RCC 7860 (cell line): ENCODE measurements at regions not wholly inside any gene's neighbourhood (a gene's known extent, or its start where the extent isn't known, plus 50 kb on each side); places are given as distances from the start of the nearest gene placed in this dataset.
"Not testable (repeated sequence)": the region's sequence is repeated elsewhere in the genome, so short reads cannot be mapped to it uniquely, and the experiment has no call there.

Source experiments
- DNase-seq: peaks from one replicate; pipeline ENCODE4 v3.0.0-alpha.2; 2015; ENCODE audit warnings: low spot score
- FAIRE-seq: peaks from 2 replicates; lab custom pipeline; 2012; peaks lifted over from hg19 to GRCh38; lab: Jason Lieb, UNC

DNA sequence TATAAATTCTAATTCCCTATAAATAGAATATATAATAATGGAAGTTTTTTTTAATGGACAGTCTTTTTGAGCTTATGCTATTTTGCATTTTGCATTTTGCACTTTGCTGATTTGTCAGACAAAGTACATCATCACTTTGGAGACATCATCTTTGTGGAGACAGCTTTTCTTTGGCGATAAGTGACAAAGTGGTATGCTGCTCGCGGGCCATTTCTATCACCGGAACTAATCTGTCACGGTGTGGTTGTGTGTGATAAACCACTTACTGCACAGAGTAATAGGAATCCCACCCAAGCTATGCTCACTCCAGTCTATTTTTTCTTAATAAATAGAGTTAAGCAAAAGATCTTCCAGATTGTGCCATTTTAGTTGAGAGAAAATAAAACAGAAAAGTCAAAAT is 133.1 kb downstream of the MACIR start:
- no peak for DNase-seq
- FAIRE-seq: no peak

DNA sequence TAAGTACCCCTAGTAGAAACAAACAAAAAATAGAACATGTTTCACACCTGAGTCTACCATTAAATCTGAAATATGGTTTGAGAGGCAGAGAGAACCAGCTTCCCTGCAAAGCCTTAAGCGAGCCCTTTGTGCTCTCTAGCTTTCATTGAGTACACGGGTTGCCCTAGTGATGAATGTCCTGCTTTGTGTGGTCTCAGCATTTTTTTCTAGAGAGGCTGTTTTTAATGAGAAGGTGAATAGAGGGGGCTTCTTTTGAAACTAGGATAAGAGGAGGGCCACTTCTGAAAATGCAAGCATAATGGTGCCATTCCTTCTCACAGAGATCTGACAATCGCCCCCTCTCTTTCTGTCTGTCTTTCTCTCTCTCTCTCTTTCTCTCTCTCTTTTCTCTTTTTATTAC is 131.3 kb downstream of the MACIR start:
- DNase-seq: no peak
- FAIRE-seq: no peak

DNA sequence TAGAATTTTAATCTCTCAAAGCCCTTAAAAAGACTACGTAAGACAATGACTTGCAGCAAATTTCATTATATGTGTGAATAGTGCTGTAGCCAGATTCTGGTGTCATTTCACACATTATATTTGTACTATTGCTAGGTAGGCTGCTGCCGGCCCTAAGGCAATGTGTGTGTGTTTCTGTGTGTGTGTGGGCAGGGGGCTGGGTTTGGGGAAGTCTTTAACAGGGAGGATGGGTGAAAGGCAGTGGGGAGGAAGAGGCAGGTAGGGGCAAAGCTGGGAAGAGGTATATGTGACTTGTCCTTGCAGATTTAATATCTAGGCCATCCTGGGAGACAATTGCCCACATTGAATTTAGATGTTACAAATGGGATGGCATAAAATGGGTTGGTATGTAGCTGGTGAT is 130.8 kb downstream of the MACIR start:
- FAIRE-seq: no peak
- no peak for DNase-seq

DNA sequence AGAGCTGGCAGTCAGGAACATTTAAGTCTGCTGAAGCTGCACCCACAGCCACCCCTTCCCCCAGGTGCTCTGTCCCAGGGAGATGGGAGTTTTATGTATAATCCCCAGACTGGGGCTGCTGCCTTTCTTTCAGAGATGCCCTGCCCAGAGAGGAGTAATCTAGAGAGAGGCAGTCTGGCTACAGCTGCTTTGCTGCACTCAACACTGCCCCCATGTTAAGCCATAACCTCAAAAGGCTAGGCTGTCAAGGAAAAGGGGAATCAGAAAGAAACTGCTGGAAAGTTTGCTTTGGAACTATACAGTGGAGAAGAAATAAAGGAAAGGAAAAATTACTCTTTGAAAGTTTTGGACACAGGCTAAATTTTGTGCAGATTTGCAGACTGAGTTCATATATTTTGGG is 127.2 kb downstream of the MACIR start:
- DNase-seq: no peak
- no peak for FAIRE-seq

DNA sequence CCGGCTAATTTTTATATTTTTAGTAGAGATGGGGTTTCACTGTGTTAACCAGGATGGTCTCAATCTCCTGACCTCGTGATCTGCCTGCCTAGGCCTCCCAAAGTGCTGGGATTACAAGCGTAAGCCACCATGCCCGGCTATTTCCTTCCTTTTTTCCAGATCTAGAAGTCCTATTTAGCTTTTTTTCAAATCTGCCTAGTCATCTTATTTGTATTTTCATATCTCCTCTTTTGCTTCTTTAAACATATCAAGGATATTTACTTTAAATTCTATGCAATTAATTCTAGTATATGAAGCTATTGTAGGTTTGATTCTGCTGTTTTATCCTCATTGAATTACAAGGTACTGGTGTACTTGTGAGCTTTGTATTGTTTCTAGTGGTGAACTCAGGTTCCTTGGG is 119.1 kb downstream of the MACIR start:
- not testable (repeated sequence) for FAIRE-seq, DNase-seq

DNA sequence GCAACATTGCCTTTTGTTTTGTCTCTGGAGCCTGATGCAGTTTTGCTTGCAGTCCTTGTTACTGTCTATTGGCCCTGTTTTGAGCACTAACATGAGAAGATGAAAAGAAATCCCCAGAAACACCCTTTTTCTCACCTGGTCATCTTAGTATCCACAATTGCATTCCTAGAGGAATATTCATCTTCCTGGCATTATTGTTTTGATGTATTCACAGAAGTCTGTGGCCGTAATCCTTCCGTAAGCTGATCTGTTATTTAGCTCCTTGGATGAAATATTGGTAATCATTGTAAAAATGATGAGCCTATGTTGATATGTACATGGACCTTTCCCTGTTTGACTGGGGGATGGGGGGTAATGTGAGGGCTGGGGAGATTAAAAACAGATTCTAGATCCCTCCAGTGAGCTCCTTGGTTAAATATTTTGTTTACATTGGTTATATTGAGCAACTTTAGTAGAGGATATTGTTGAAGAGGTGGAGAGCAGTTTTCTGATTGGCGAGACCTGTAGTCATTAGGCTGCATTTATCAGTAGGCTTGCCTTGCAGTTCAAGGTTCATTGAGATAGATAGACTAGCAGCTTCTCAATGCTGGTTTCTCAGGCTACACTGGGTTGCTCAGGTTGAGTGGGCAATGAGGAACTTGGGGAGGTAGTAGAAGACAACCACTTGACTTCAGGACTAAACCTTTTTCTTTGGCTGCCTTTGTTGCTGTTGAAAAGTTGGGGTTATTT is 117.5 kb downstream of the MACIR start:
- FAIRE-seq (no peak), DNase-seq (no peak)

DNA sequence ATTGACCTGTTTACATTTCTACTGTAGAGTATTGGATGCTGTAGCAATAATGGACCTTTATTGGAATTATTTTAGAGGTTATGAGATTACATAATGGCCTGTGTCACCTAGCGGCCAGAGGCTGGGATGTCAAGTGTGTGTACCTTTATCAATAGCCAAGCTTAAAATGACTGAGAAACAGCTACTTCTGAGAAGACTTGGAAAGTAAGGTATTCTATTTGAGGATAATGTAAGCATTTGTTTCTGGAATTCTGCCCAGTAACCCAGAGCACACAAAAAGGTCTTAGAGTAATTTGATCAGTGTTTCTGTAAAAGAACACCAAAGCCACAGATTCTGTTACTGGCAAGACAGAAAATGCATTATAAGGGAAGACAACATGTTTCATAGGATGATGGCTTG is 116.8 kb downstream of the MACIR start:
- FAIRE-seq (no peak), DNase-seq (no peak)

DNA sequence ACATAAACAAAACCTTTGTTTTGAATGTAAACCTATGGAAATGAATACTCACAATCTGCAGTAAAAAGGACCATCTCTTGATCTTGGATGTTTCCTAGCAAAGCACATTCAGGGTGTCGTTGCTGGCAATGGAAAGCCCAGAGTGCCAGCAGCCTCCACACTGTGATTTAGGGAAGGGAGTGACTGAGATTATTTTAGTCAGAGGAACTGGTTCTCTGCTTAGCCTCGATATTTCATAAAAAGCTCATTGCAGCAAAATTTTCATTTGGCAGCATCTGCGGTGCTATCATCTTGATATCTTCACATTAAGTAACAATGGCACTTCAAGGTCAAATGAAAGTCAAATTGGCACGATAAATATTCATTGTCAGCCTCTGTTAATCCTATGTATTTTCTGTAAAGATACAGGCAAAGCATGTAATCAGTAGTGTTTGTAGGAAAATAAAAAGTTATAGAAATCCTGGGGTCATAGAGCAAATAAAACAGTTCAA is 116.0 kb downstream of the MACIR start:
- DNase-seq (no peak), FAIRE-seq (no peak)

DNA sequence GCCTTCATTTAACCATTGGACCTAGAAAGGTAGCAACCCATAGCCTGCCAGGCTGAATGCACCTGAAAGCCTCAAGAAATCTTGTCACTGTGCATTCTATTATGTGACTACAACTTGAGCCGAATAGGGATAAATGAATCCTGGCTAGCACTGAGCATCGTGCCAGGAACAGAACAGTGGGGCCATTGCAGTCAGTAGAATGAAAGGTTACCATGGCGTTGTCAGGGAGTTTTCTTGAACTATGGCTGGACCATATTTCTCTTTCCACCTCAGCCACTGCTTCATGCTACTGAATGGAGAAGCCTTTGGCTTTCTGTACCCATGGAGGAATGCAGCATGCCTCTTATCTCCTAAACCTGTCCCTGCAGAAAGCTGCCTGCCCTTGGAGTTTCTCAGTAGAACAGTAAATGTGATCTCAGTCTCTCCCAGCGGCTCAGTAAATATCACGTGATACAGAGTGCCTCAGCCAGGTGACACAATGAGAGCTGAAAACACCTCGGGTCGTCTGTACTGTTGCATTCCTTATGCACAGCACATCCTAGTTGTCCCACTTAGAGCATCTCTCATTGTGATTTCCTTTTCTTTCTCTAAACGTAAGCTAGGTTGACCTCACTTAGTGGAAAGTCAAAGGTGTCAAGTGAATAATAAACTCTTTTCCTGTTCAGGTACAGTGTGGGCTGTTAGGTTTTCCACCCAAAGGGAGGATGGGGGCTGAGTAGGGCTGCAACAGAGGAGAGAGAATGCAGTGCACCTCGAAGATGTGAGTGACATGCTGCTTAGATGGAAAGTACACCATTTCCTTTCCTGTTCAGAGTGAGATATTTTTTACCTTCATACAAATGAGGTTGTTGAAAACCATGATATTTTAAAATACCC is 115.3 kb downstream of the MACIR start:
- FAIRE-seq (no peak), DNase-seq (no peak)

DNA sequence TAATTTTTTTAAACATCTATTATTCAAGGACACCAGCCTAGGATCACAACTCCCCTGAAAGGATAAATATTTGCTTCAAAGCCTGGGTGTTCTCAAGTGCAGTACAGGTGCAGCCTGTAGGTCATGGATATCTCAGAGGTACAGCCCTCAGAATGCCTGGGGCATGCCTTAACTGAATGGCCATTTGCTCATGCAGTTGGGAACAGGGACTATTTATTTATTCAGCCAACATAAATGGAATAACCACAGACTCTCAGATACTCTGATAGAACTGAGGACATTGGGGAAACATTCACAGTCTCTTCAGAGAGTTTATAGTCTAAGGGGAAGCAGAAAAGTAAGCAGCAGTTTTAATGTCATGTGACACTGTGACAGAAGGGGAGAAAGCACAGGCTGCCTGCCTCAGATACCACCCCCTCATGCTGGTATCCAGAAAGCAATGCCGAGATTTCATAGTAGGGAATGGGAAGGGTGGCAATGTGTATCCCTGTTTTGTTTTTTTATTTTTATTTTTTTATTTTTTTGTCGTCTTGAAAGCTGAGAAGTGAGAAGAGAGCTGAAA is 112.6 kb downstream of the MACIR start:
- DNase-seq (no peak), FAIRE-seq (no peak)

DNA sequence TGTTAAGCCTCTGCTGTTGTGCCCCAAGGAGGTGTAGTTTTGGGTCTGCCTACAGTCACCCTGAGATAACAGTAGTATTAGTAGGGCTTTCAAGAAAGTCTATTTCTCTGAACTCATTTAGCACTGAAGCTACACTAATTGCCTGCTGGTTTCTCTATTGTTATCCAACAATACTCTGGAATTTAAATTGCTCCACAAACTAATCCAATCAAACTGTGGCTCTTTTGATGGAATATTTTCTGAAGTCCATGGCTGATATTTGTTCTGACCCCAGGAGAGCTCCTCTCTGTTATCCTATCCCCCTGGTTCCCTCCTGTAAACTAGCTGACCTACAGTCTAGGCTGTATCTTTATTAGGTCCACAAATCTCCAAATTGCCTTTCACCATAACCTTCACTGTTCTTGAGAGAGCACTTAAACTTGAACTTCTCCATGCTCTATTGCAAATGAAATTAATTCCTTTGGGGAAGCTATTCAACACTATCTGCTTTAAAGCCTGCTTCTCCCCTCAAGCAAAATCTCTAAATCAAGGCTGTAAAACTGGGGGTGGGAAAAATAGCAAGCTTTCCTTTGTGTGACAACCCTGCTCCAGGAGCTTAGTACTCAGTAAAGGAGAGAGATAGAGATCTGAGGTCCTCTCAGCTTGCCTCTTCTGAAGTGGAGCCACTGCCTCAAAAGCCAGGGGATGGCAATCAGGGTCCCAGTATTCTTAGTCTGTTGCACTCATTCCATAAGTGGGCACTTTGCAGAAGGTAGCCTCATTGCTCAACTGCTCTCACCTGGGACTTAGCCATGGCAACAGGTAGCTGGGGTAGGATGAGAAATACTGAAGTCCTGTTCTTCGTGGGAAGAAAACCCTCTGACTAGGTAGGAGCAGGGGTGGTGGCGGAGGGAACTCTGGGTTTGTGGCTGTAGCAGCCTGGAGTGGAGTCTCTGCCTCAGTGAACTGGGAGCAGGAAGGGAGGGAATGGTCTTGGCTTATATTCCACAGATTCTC is 110.9 kb downstream of the MACIR start:
- FAIRE-seq (no peak), DNase-seq (no peak)

DNA sequence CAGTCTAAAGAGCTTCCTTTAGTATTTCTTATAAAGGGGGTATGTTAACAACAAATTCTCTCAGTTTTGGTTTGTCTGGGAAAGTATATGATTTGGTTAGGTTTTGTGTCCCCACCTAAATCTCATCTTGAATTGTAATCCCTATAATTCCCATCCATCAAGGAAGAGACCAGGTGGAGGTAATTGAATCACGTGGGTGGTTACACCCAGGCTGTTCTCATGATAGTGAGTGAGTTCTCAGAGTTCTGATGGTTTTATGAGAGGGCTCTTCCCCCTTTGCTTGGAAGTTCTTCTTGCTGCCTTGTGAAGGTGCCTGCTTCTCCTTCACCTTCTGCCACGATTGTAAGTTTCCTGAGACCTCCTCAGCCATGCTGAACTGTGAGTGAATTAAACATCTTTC is 109.1 kb downstream of the MACIR start:
- FAIRE-seq (no peak), DNase-seq (no peak)

DNA sequence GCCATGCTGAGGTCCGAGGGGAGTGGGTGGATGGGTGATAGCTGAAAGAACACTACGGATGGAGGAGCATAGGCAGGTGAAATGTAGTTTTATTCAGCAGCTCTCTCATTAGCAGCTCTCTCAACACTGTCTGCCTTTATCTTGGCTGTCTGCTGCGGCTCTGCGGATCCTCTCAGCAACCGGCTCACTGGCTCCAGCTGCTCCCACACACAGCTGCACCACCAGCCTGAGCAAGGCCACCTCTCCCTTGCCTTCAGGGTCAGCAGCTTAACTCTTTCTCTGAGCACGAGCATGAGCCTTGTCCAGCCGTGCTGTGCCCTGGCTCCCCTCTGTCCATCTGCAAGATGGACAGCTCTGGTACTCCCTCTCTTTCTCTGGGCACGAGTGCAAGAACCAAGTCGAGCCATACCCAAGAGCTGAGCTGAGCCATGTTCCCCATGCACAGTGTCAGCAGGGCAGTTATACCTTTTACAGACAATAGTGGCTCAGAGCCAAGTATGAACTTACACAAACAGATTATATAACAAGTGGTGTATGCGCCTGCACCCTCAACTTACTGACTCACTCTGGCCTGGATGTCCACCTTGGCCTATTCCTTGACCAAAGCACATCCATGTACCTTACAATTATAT is 108.5 kb downstream of the MACIR start:
- FAIRE-seq: no peak
- DNase-seq: no peak

DNA sequence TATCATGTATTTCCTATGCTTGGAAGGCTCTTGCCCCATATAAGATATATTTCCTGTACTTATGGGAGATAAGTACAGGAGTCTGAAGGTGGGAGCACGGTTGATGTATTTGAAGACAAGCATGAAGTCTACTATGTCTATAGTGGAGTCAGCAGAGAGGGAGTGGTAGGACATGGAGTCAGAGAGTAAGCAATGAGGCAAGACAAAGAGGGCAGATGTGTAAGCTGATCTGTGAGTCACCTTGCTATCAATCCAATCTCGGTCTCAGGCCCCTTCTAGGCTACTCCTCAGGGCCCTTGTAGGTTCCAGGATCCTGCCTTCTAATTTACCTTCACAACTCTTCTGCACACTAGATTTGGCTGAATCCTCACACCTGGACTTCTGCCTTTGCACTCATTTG is 105.5 kb downstream of the MACIR start:
- DNase-seq: no peak

DNA sequence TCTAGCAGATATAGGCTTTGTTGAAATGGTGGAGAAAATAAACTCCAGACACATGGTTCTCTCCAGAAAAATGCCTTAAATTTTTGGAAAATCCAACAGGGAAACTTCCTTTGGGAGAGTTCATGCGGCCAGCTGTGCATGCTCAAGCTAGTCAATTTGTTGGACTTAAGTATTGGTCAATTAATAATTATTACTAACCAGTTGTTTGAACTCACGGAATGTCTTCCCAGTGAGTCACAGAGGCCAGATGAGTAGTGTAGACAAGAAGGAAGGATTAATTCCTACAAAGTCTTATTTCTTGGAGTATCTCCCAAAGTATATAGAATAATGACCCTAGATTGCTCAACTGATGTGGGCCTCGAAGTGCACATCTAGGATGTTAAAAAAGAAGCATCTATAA is 103.6 kb downstream of the MACIR start:
- FAIRE-seq: no peak
- no peak for DNase-seq

More for the DNA sequence above, 105.5 kb downstream of the MACIR start:
- no peak for FAIRE-seq

DNA sequence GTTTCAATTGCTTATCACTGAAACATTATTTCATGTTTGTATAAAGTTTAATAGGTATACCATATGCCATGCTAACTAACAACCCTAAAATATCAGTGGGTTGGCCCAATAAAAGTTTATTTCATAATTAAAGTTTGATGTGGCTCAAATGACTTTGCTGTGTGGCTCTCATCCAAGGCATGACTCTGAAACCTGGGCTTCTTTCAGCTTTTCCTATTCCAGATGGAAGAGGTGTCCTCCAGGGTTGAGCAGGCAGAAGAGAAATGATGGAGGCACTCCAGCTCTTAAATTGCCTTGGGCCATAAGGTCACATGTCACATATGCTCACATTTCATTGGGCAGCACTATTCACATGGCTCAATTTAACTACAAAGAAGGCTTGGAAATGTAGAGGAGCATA is 101.9 kb downstream of the MACIR start:
- no peak for FAIRE-seq
- DNase-seq: no peak

DNA sequence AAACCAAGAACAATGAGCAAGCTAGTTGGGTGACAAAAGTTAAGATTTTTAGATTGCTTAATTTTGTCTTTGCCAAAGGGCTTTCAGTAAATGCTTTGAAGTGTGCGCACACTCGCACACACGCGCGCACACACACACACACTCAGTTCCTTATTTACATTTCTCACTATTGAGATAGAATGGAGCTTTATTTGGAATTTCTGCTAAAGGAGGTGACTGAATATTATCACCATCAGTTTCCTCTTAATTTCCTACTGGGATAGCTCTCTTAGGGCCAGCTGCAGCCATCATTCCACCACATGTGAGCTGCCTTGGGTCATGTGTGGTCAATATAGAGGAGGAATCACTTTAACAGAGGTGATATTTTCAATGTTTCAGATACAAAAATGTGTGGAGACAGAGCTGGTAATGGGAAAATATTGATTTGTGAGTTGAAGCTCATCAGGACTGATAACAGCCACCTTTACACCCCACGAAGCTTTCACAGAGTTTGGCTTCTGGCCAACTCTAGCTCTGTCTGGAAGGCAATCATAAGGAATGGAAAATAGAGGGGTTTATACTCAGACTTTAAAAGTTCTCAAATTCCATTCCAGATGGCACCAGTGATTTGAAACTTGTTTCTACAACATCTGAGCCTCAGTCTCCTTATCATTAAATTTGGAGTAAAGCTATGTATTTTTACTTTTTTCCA is 99.9 kb downstream of the MACIR start:
- FAIRE-seq: no peak
- no peak for DNase-seq

DNA sequence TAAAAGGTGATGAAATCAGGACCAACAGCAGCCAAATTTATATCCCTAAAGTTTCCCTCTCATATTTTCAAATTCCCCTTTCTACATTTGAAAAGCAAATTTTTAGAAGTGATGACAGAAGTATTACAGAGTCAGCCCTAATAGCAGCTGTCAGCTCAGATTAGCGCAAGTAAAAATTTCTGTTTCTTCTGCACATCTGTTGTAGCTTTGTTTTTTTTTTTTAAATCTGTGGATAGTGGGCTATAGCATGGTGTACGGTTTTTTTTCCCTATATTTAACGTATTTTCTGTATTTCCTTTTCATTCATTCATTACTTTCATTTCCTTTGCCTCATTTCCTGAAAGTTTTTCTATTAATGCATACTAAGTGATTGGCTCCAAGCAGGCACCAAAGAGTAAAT is 99.1 kb downstream of the MACIR start:
- DNase-seq (no peak), FAIRE-seq (no peak)

DNA sequence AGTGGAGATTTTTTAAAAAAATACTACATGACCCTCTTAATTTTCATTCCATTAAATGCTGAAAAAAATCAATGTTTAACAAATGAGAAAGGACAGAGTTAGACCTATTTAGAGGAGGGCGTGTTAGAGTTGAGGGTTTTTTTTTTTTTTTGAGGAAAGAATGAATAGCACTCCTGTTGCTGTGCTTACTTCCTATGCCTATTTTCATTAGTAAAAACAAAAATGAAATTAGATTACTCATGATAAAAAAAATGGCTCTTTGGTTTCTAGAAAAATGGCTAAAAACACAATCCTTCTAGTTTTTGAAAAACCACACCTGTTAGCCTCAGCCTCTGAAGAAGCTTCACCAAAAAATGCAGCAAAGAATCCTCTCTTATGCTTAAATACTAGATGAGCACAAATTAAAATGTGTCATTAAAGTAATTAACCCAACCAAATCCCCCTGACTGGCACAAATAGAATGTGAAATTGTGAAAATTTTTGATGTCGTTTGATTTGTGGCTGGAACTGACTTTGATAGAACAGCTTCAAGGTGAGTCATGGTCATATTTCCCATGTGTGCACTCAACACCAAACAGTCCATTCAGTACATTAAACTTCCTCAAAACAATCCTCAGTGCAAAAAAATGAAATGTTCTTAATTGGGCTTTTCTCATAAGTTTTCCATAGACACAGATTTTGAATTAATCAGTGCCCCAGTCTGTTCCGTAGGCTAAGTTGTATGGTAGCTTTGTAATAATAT is 98.0 kb downstream of the MACIR start:
- DNase-seq (no peak), FAIRE-seq (no peak)
